Adrenal gland (tissue), 5 donors: ENCODE measurements at regions not wholly inside any gene's neighbourhood (a gene's known extent, or its start where the extent isn't known, plus 50 kb on each side); places are given as distances from the start of the nearest gene placed in this dataset.

Experiments
- POLR2A ChIP-seq, 2 donors: fragments of 450-650 bp; IDR thresholded peaks; one replicate each; pipeline ENCODE4 v1.6.1; 2017; ENCODE audit warnings: antibody characterized with exemption in 2 of 2, mild to moderate bottlenecking in 2 of 2, moderate library complexity in 1 of 2
- TF ChIP-seq, protein P1 (sequence below), 6 experiments: fragments of 450-650 bp in 4 of 6; fragments of 200-600 bp in 2 of 6; sonication (generic) in 1 of 6; IDR thresholded peaks; 1 replicate in 5 of 6; 2 replicates in 1 of 6; pipeline versions ENCODE4 v1.5.1 to v1.8.0; 2016 to 2021; ENCODE audit warnings: antibody characterized with exemption in 6 of 6, mild to moderate bottlenecking in 2 of 6, moderate library complexity in 1 of 6
- donor health status: DM: no; HTN: no; CAD: no.

DNA sequence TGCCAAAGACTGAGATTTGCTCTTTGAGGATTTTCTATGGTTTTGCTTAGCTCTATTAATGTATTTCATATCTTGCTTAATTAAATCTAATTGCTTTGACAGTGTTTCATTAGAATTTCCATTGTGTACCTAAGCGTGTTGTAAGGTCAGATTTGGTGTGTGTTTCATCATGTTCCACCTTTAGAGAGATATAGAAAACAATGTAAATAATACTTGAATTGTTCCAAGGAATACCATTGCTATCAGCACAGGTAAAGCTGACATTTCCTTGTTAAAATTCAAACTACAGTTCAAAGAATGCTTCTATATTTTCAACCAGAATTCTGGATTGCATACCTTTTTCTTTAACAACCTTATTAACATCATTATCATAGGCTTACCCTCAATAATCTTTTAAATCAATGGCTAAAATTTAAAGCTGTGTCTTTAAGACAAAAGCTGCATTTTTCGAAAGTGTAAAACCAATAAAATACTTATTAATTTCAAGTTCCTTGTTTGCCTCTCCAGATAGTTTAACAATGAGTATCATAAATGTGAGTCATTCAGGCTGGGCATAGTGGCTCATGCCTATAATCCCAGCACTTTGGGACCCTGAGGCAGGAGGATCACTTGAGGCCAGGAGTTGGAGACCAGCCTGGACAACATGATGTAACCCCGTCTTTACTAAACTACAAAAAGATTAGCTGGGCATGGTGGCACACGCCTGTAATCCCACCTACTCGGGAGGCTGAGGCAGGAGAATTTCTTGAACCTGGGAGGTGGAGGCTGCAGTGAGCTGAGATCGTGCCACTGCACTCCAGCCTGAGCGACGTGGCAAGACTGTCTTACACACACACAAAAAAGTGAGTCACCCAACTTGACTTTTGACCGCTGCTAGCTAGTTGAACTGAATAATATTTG lies 188.0 kb upstream of the PKDCC start:
- TF ChIP-seq, protein P1, sequence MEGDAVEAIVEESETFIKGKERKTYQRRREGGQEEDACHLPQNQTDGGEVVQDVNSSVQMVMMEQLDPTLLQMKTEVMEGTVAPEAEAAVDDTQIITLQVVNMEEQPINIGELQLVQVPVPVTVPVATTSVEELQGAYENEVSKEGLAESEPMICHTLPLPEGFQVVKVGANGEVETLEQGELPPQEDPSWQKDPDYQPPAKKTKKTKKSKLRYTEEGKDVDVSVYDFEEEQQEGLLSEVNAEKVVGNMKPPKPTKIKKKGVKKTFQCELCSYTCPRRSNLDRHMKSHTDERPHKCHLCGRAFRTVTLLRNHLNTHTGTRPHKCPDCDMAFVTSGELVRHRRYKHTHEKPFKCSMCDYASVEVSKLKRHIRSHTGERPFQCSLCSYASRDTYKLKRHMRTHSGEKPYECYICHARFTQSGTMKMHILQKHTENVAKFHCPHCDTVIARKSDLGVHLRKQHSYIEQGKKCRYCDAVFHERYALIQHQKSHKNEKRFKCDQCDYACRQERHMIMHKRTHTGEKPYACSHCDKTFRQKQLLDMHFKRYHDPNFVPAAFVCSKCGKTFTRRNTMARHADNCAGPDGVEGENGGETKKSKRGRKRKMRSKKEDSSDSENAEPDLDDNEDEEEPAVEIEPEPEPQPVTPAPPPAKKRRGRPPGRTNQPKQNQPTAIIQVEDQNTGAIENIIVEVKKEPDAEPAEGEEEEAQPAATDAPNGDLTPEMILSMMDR (IDR thresholded peaks at IDR 0.05), result no peak
- TF ChIP-seq POLR2A (IDR thresholded peaks at IDR 0.05), result no peak
